Endothelial cell of umbilical vein (primary cell): ENCODE measurements at regions not wholly inside any gene's neighbourhood (a gene's known extent, or its start where the extent isn't known, plus 50 kb on each side); places are given as distances from the start of the nearest gene placed in this dataset.

ENCODE experiments used
- BruUV-seq: library from RNA; stranded (reverse); fragments of 400-500 nt; replicated peaks from 2 replicates; lab custom pipeline; 2021; lab: Mats Ljungman, UMichigan
- CTCF ChIA-PET: fragments of 300-600, 350-600 bp; sonication (Branson Sonifier 250); formaldehyde crosslinking; loops from one replicate; lab custom pipeline; 2021; ENCODE audit warnings: antibody characterized with exemption, inconsistent platforms; lab: Charles Lee
- POLR2A ChIA-PET: fragments of 300-600, 350-600 bp; sonication (Branson Sonifier 250); formaldehyde crosslinking; loops from one replicate; lab custom pipeline; 2021; ENCODE audit warnings: antibody characterized with exemption, inconsistent platforms; lab: Charles Lee
- DNase-seq: peaks from one replicate; pipeline ENCODE4 v3.0.0-alpha.2; 2011; ENCODE audit warnings: low read depth, low spot score
- FAIRE-seq: peaks from 2 replicates; lab custom pipeline; 2011; peaks lifted over from hg19 to GRCh38; lab: Jason Lieb, UNC
- H2AFZ ChIP-seq: 2 replicates; pipeline ENCODE4 v1.6.0; 2012; ENCODE audit warnings: low read depth, low read length, control low read depth, inconsistent platforms
- H3K27ac ChIP-seq: 2 replicates; pipeline ENCODE4 v1.5.1; 2011; ENCODE audit warnings: low read depth, mild to moderate bottlenecking, control low read depth, low read length, moderate library complexity; ENCODE audit not compliant: insufficient read depth
- H3K27me3 ChIP-seq, 2 experiments: 2 replicates each; pipeline versions ENCODE4 v1.6.0 to v1.6.1; 2011; ENCODE audit warnings: low read length in 2 of 2, mixed read lengths in 1 of 2; ENCODE audit not compliant: control insufficient read depth in 2 of 2, insufficient read depth in 2 of 2
- H3K36me3 ChIP-seq, 2 experiments: 2 replicates in 1 of 2; 3 replicates in 1 of 2; pipeline ENCODE4 v1.5.1; 2011; ENCODE audit warnings: low read length in 2 of 2, mild to moderate bottlenecking in 1 of 2, moderate library complexity in 1 of 2; ENCODE audit not compliant: control insufficient read depth in 2 of 2, insufficient read depth in 2 of 2; ENCODE audit errors: extremely low read depth in 1 of 2
- H3K4me1 ChIP-seq: 3 replicates; pipeline ENCODE4 v1.5.1; 2011; ENCODE audit warnings: mild to moderate bottlenecking, low read length; ENCODE audit not compliant: control insufficient read depth, insufficient read depth; ENCODE audit errors: extremely low read depth
- H3K4me2 ChIP-seq: 2 replicates; pipeline ENCODE4 v1.6.1; 2011; ENCODE audit warnings: low read length, control low read depth, mixed read lengths; ENCODE audit not compliant: insufficient read depth
- H3K4me3 ChIP-seq, 3 experiments: fragments of 200-600 bp in 1 of 3; sonication (generic), shearing (Covaris generic) in 1 of 3; replicated peaks in 1 of 3; 2 replicates each; pipeline ENCODE4 v1.5.1; 2011 to 2016; ENCODE audit warnings: control low read depth in 3 of 3, low read length in 3 of 3, mild to moderate bottlenecking in 2 of 3, inconsistent platforms in 1 of 3, low read depth in 1 of 3, moderate library complexity in 1 of 3; ENCODE audit not compliant: insufficient read depth in 1 of 3
- H3K79me2 ChIP-seq: 2 replicates; pipeline ENCODE4 v1.6.0; 2012; ENCODE audit warnings: low read length, inconsistent platforms; ENCODE audit not compliant: control insufficient read depth, insufficient read depth
- H3K9ac ChIP-seq: replicated peaks from 2 replicates; pipeline ENCODE3; 2011; ENCODE audit warnings: low read length, control low read depth; ENCODE audit not compliant: insufficient read depth; ENCODE audit errors: extremely low read depth
- H3K9me1 ChIP-seq: replicated peaks from 3 replicates; pipeline ENCODE4 v1.6.0; 2011; ENCODE audit warnings: mild to moderate bottlenecking, low read length; ENCODE audit not compliant: control insufficient read depth, insufficient read depth; ENCODE audit errors: extremely low read depth
- H3K9me3 ChIP-seq: replicated peaks from 2 replicates; pipeline ENCODE4 v1.5.1; 2012; ENCODE audit warnings: low read length, inconsistent platforms; ENCODE audit not compliant: control insufficient read depth, insufficient read depth
- H4K20me1 ChIP-seq: replicated peaks from 2 replicates; pipeline ENCODE3; 2011; ENCODE audit warnings: mild to moderate bottlenecking, low read length; ENCODE audit not compliant: control insufficient read depth, insufficient read depth; ENCODE audit errors: extremely low read depth
- EZH2 ChIP-seq: IDR thresholded peaks from 2 replicates; pipeline ENCODE4 v1.6.1; 2012; ENCODE audit warnings: borderline replicate concordance, low read depth, mild to moderate bottlenecking, moderate library complexity, low read length, inconsistent platforms; ENCODE audit not compliant: severe bottlenecking
- FOS ChIP-seq: IDR thresholded peaks from 2 replicates; pipeline ENCODE4 v1.6.1; 2011; ENCODE audit warnings: mild to moderate bottlenecking, low read length, moderate library complexity, borderline replicate concordance; ENCODE audit not compliant: insufficient read depth
- GATA2 ChIP-seq: IDR thresholded peaks from 2 replicates; pipeline ENCODE4 v1.7.0; 2011; ENCODE audit warnings: low read depth, mild to moderate bottlenecking, moderate library complexity, mixed read lengths, low read length; ENCODE audit not compliant: insufficient read length, insufficient read depth
- JUN ChIP-seq: IDR thresholded peaks from 2 replicates; pipeline ENCODE4 v1.6.1; 2011; ENCODE audit warnings: borderline replicate concordance, low read depth; ENCODE audit not compliant: insufficient read length, insufficient read depth
- MYC ChIP-seq: IDR thresholded peaks from one replicate; pipeline ENCODE4 v1.6.1; 2011; ENCODE audit warnings: mild to moderate bottlenecking, low read depth, low read length
- POLR2A ChIP-seq: IDR thresholded peaks from 2 replicates; pipeline ENCODE4 v1.6.1; 2012; ENCODE audit warnings: low read depth, mild to moderate bottlenecking, control low read depth, low read length
- POLR2AphosphoS5 ChIP-seq: IDR thresholded peaks from 2 replicates; pipeline ENCODE4 v1.6.1; 2012; ENCODE audit warnings: low read depth, mild to moderate bottlenecking, control low read depth, low read length, moderate library complexity; ENCODE audit not compliant: insufficient read depth
- dilution Hi-C: fragments of 300-500 bp; cut with MboI; formaldehyde crosslinking; loops from one replicate; pipeline ENCODE4 v1.15.0; 2019; ENCODE audit warnings: low sequenced_read_pairs; ENCODE audit not compliant: extremely low pct_ligation_motif_present
- intact Hi-C: fragments of 100-400 bp; cut with micrococcal nuclease; formaldehyde crosslinking; loops from one replicate; pipeline ENCODE4 v1.10.0; 2022
- TF ChIP-seq, protein P1 (sequence below), 2 donors: IDR thresholded peaks; 1 replicate in 1 of 2; 2 replicates in 1 of 2; pipeline ENCODE4 v1.5.1; 2011; ENCODE audit warnings: low read length in 2 of 2, mild to moderate bottlenecking in 2 of 2, moderate library complexity in 2 of 2, control low read depth in 1 of 2, inconsistent platforms in 1 of 2, low read depth in 1 of 2; ENCODE audit not compliant: insufficient read depth in 1 of 2; ENCODE audit errors: extremely low read depth in 1 of 2
- TF ChIP-seq, protein P2 (sequence below): IDR thresholded peaks from 2 replicates; pipeline ENCODE4 v1.6.1; 2011; ENCODE audit not compliant: insufficient read depth, insufficient read length

DNA sequence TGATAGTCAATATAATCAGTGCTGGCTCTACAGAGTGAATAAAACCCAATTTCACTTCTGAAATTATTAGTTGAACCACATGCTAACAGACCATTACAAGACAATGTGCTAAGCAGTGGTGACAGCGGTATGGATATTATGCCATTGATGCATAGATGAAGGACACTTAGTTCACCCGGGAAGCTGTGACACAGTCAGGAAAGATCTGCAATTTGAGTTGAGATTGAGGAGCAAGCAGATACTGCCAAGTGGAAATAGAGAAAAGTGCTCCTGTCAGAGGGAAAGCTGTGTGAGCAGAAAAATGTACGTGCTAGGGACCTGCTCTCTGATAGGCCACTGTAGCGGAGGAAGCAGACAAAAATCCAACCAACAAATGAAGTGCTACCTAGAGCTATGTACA, 529.5 kb upstream of the CDH2 start:
- FAIRE-seq (no peak), DNase-seq (no peak)
- intact Hi-C loops (no loop called here), dilution Hi-C loops (no loop called here)
- TF ChIP-seq EZH2 (no peak), POLR2AphosphoS5 (no peak), FOS (no peak), MYC (no peak), POLR2A (no peak), JUN (no peak), GATA2 (no peak)
- TF ChIP-seq, protein P1, sequence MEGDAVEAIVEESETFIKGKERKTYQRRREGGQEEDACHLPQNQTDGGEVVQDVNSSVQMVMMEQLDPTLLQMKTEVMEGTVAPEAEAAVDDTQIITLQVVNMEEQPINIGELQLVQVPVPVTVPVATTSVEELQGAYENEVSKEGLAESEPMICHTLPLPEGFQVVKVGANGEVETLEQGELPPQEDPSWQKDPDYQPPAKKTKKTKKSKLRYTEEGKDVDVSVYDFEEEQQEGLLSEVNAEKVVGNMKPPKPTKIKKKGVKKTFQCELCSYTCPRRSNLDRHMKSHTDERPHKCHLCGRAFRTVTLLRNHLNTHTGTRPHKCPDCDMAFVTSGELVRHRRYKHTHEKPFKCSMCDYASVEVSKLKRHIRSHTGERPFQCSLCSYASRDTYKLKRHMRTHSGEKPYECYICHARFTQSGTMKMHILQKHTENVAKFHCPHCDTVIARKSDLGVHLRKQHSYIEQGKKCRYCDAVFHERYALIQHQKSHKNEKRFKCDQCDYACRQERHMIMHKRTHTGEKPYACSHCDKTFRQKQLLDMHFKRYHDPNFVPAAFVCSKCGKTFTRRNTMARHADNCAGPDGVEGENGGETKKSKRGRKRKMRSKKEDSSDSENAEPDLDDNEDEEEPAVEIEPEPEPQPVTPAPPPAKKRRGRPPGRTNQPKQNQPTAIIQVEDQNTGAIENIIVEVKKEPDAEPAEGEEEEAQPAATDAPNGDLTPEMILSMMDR (IDR thresholded peaks at IDR 0.05; ENCODE audit: extremely low read depth in 1 of 2, insufficient read depth in 1 of 2, low read depth in 1 of 2, low read length in 2 of 2), result no peak
- TF ChIP-seq, protein P2, sequence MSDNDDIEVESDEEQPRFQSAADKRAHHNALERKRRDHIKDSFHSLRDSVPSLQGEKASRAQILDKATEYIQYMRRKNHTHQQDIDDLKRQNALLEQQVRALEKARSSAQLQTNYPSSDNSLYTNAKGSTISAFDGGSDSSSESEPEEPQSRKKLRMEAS, result no peak
- no TSS peak for BruUV-seq
- ChIA-PET POLR2A (no interaction called here), CTCF (no interaction called here)
- H2AFZ ChIP-seq, result no peak overlapping the region
- no peaks in the 10 kb centered on the region for H3K4me1 ChIP-seq
- no peaks in the 10 kb centered on the region for H3K36me3 ChIP-seq
- no peak overlapping the region for H3K4me3 ChIP-seq
- H3K27ac ChIP-seq, result no peak overlapping the region
- no peaks in the 10 kb centered on the region for H3K27me3 ChIP-seq
- H3K4me2 ChIP-seq, result no peak overlapping the region
- no peaks in the 10 kb centered on the region for H4K20me1 ChIP-seq
- H3K9me1 ChIP-seq, result no peaks in the 10 kb centered on the region
- no peaks in the 10 kb centered on the region for H3K79me2 ChIP-seq
- no peaks in the 10 kb centered on the region for H3K9me3 ChIP-seq
- no peak overlapping the region for H3K9ac ChIP-seq
